Peyer's patch (tissue), 4 donors: ENCODE measurements at regions not wholly inside any gene's neighbourhood (a gene's known extent, or its start where the extent isn't known, plus 50 kb on each side); places are given as distances from the start of the nearest gene placed in this dataset.

ENCODE experiments used
- DNase-seq, 3 donors: peaks; one replicate each; pipeline ENCODE4 v3.0.0-alpha.2; 2017 to 2019
- H3K27ac ChIP-seq, 4 donors: fragments of 200-600 bp; sonication (generic); one replicate each; pipeline ENCODE4 v1.5.1; 2016 to 2019
- H3K27me3 ChIP-seq, 2 donors: fragments of 200-600 bp; sonication (generic); one replicate each; pipeline ENCODE4 v1.5.1; 2019
- H3K36me3 ChIP-seq, 3 donors: fragments of 200-600 bp; sonication (generic); one replicate each; pipeline ENCODE4 v1.5.1; 2016 to 2019
- H3K4me1 ChIP-seq, 4 donors: fragments of 200-600 bp; sonication (generic); one replicate each; pipeline ENCODE4 v1.5.1; 2016 to 2019
- H3K4me3 ChIP-seq, 4 donors: fragments of 200-600 bp; sonication (generic); 1 replicate in 3 of 4; 2 replicates in 1 of 4; pipeline ENCODE4 v1.5.1; 2016 to 2019; ENCODE audit warnings: mild to moderate bottlenecking in 1 of 4
- H3K9me3 ChIP-seq, 4 donors: fragments of 200-600 bp; sonication (generic); one replicate each; pipeline ENCODE4 v1.5.1; 2016 to 2019; ENCODE audit warnings: mild to moderate bottlenecking in 1 of 4
- POLR2A ChIP-seq, 2 donors: fragments of 450-650 bp; IDR thresholded peaks; one replicate each; pipeline ENCODE4 v1.5.1; 2017; ENCODE audit warnings: antibody characterized with exemption in 2 of 2, mild to moderate bottlenecking in 2 of 2, moderate library complexity in 2 of 2
- TF ChIP-seq, protein P1 (sequence below), 6 experiments: fragments of 450-650 bp in 4 of 6; fragments of 200-600 bp in 2 of 6; sonication (generic) in 1 of 6; IDR thresholded peaks; one replicate each; pipeline ENCODE4 v1.5.1; 2017 to 2019; ENCODE audit warnings: antibody characterized with exemption in 6 of 6, mild to moderate bottlenecking in 3 of 6, moderate library complexity in 1 of 6

DNA sequence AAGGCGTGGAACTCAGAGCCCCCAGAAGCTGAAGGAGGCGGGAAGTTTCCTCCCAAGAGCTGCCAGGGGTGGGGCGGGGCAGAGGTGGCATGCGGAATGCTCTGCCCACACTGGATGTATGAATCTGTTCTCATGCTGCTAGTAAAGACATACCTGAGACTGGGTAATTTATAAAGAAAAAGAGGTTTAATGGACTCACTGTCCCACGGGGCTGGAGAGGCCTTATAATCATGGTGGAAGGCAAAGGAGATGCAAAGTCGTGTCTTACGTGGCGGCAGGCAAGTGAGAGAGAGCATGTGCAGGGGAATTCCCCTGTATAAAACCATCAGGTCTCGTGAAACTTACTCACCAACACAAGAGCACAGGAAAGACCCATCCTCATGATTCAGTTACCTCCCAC, 57.6 kb downstream of the SMIM38 start:
- no peaks in the 10 kb centered on the region for H3K36me3 ChIP-seq
- H3K4me3 ChIP-seq, result no peak overlapping the region
- no peaks in the 10 kb centered on the region for H3K27me3 ChIP-seq
- DNase-seq, result peak in 1 of 3 donors; percentile 26
- H3K9me3 ChIP-seq, result no peaks in the 10 kb centered on the region
- no peaks in the 10 kb centered on the region for H3K4me1 ChIP-seq
- H3K27ac ChIP-seq, result no peak overlapping the region
- TF ChIP-seq, protein P1, sequence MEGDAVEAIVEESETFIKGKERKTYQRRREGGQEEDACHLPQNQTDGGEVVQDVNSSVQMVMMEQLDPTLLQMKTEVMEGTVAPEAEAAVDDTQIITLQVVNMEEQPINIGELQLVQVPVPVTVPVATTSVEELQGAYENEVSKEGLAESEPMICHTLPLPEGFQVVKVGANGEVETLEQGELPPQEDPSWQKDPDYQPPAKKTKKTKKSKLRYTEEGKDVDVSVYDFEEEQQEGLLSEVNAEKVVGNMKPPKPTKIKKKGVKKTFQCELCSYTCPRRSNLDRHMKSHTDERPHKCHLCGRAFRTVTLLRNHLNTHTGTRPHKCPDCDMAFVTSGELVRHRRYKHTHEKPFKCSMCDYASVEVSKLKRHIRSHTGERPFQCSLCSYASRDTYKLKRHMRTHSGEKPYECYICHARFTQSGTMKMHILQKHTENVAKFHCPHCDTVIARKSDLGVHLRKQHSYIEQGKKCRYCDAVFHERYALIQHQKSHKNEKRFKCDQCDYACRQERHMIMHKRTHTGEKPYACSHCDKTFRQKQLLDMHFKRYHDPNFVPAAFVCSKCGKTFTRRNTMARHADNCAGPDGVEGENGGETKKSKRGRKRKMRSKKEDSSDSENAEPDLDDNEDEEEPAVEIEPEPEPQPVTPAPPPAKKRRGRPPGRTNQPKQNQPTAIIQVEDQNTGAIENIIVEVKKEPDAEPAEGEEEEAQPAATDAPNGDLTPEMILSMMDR (IDR thresholded peaks at IDR 0.05), result no peak
- no peak for TF ChIP-seq POLR2A (IDR thresholded peaks at IDR 0.05)

DNA sequence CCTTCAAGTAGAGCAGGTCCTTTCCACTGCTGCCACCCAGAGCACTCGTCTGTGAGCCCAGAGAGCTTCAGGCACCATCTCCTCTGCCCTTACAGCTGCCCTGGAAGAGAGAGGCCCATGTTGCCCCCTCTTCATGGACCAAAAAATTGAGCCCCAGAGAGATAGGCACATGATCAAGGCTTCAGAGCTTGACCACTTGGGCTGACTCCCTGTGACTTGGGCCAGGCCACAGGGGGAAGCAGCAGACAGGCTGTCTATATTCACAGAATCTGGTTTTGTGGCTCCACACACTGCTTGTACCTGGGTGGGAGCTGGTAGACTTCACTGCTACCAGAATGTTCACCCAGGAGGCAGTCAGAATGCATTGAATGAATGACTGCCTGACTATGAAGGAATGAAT, 58.2 kb downstream of the SMIM38 start:
- H3K9me3 ChIP-seq, result no peaks in the 10 kb centered on the region

DNA sequence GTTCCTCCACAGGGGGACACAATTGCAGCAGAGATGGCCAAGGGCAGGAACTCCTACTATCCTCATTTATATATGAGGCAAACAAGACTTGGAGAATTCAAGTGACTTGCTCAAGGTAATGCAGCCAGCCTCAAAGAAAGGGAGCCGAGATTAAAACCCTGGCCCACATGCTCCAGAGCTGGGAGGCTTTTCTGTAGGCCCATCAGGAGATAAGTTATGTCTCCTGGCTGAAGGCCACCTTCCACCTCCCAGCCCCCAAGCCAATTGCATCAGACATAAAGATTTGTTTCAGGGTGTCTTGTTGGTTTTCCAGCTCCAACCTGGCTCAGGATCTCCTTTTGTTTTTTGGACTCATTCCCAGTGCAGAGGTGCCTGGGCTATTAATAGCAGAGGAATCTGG, 59.5 kb downstream of the SMIM38 start:
- Histone ChIP-seq H3K4me3 (no peak overlapping the region), H3K27ac (no peak overlapping the region), H3K9me3 (no peaks in the 10 kb centered on the region), H3K27me3 (no peaks in the 10 kb centered on the region), H3K36me3 (no peaks in the 10 kb centered on the region), H3K4me1 (no peaks in the 10 kb centered on the region)
- no peak for TF ChIP-seq POLR2A (IDR thresholded peaks at IDR 0.05)
- TF ChIP-seq, protein P1 (IDR thresholded peaks at IDR 0.05), result no peak
- peak in 1 of 3 donors; percentile 14 for DNase-seq

More for the DNA sequence above, 58.2 kb downstream of the SMIM38 start:
- Histone ChIP-seq H3K36me3 (no peaks in the 10 kb centered on the region), H3K27me3 (no peaks in the 10 kb centered on the region), H3K4me3 (no peak overlapping the region), H3K4me1 (no peaks in the 10 kb centered on the region), H3K27ac (no peak overlapping the region)
- TF ChIP-seq, protein P1 (IDR thresholded peaks at IDR 0.05), result no peak
- no peak for TF ChIP-seq POLR2A (IDR thresholded peaks at IDR 0.05)
- no peak for DNase-seq

DNA sequence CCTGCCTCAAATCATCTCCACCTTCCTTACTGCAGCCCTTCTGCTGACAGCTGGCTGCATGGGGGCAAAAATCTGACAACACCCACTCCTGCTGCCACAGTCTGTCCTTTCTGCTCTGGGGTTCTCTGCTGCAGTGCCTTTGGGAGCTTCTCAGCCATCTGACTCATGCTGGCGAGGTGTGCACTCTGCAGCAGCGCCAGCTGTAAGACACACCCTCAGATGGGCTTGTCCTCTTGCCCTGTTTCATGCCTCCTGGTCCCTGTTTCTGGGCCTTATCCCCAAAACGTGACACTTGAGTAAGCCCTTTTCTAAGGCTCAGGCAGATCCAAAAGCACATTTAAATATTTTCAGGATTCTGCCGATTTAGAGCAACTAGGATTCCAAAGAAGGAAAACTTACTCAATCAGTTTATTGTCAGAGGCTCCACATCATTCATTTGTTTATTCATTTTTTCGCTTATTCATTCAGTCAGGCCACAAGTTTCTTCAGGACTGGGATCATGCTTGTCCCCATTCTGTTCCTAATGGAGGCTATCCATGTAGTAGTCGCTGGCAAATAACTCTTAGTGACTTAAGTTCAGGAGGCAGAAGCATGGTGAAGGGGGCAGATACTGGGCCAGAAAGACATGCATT, 60.2 kb downstream of the SMIM38 start:
- no peak overlapping the region for H3K27ac ChIP-seq
- TF ChIP-seq, protein P1 (IDR thresholded peaks at IDR 0.05), result no peak
- no peak for TF ChIP-seq POLR2A (IDR thresholded peaks at IDR 0.05)
- H3K4me1 ChIP-seq, result no peaks in the 10 kb centered on the region
- peak in 1 of 3 donors; percentile 42 for DNase-seq
- H3K4me3 ChIP-seq, result no peak overlapping the region
- H3K27me3 ChIP-seq, result no peaks in the 10 kb centered on the region
- no peaks in the 10 kb centered on the region for H3K36me3 ChIP-seq
- no peaks in the 10 kb centered on the region for H3K9me3 ChIP-seq

DNA sequence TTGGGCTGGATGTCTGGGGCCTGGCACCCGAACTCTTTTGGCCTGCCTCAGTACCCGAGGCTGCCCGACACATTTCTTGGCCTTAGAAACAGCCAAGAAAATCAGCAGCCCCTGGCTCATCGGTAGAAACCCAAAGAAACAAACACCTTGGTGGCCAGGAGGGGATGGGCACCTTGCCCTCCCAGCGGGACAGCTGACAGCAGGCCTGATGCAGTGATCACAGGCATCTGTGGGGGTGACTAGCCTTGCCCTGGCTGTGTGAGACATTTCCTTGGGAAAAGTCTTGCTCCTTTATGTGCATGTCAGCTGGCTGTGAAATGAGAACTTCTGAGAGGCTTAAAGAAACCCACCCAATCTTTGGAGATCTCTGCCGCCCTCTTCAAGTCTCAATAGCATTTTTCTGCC, 60.9 kb downstream of the SMIM38 start:
- H3K9me3 ChIP-seq, result no peaks in the 10 kb centered on the region
- H3K27ac ChIP-seq, result no peak overlapping the region
- H3K4me1 ChIP-seq, result no peaks in the 10 kb centered on the region
- no peak overlapping the region for H3K4me3 ChIP-seq
- H3K36me3 ChIP-seq, result no peaks in the 10 kb centered on the region
- no peaks in the 10 kb centered on the region for H3K27me3 ChIP-seq
- no peak for TF ChIP-seq POLR2A (IDR thresholded peaks at IDR 0.05)
- TF ChIP-seq, protein P1 (IDR thresholded peaks at IDR 0.05), result no peak
- peak in 2 of 3 donors; percentile 15 to 30 for DNase-seq
